IMR-90 (cell line): ENCODE measurements at regions not wholly inside any gene's neighbourhood (a gene's known extent, or its start where the extent isn't known, plus 50 kb on each side); places are given as distances from the start of the nearest gene placed in this dataset.

Experiments used
- ATAC-seq: fragments of 200-7000 bp; cut with Tn5 transposase; 2 replicates; pipeline ENCODE4 v1.9.1; 2020; ENCODE audit warnings: low read depth, mild to moderate bottlenecking, moderate library complexity
- BruUV-seq: library from RNA; stranded (reverse); fragments of 400-500 nt; replicated peaks from 2 replicates; lab custom pipeline; 2021; lab: Mats Ljungman, UMichigan
- CTCF ChIA-PET: fragments of 300-600 bp; formaldehyde crosslinking; extraction: SDS; loops from one replicate; lab custom pipeline; 2021; ENCODE audit warnings: antibody characterized with exemption; lab: Yijun Ruan, JAX
- POLR2A ChIA-PET: fragments of 300-600 bp; sonication (Branson Sonifier 250); formaldehyde crosslinking; loops from one replicate; lab custom pipeline; 2022; ENCODE audit warnings: antibody characterized with exemption; ENCODE audit not compliant: unreplicated experiment; lab: Charles Lee
- DNase-seq: peaks from one replicate; pipeline ENCODE4 v3.0.0; 2013
- H2AFZ ChIP-seq: replicated peaks from 2 replicates; pipeline ENCODE3; 2013; ENCODE audit warnings: low read length, mild to moderate bottlenecking; ENCODE audit not compliant: poor library complexity
- H2AK5ac ChIP-seq: 2 replicates; pipeline ENCODE4 v1.6.1; 2013; ENCODE audit warnings: low read depth, low read length, inconsistent platforms
- H2AK9ac ChIP-seq: replicated peaks from 2 replicates; pipeline ENCODE3; 2013; ENCODE audit warnings: mild to moderate bottlenecking, low read depth, low read length, moderate library complexity; ENCODE audit not compliant: poor library complexity
- H2BK120ac ChIP-seq: 2 replicates; pipeline ENCODE4 v1.6.1; 2013; ENCODE audit warnings: low read depth, low read length, inconsistent platforms
- H2BK15ac ChIP-seq: 3 replicates; pipeline ENCODE4 v1.6.1; 2013; ENCODE audit warnings: low read depth, low read length, inconsistent platforms
- H2BK20ac ChIP-seq: 2 replicates; pipeline ENCODE4 v1.6.1; 2013; ENCODE audit warnings: low read depth, mild to moderate bottlenecking, inconsistent platforms, low read length, moderate library complexity
- H2BK5ac ChIP-seq: 2 replicates; pipeline ENCODE4 v1.6.1; 2013; ENCODE audit warnings: mild to moderate bottlenecking, low read depth, low read length, inconsistent platforms; ENCODE audit not compliant: poor library complexity, severe bottlenecking
- H3K14ac ChIP-seq: replicated peaks from 2 replicates; pipeline ENCODE4 v1.6.1; 2013; ENCODE audit warnings: low read depth, low read length, inconsistent platforms
- H3K18ac ChIP-seq: 2 replicates; pipeline ENCODE4 v1.6.1; 2013; ENCODE audit warnings: low read depth, low read length, control low read depth
- H3K23ac ChIP-seq: 2 replicates; pipeline ENCODE4 v1.6.1; 2013; ENCODE audit warnings: low read depth, low read length, inconsistent platforms
- H3K27ac ChIP-seq: 2 replicates; pipeline ENCODE4 v1.5.1; 2013; ENCODE audit warnings: mild to moderate bottlenecking, control low read depth, low read length; ENCODE audit not compliant: insufficient read depth
- H3K27me3 ChIP-seq: 2 replicates; pipeline ENCODE4 v1.6.1; 2013; ENCODE audit warnings: low read length; ENCODE audit not compliant: control insufficient read depth, insufficient read depth
- H3K36me3 ChIP-seq: 2 replicates; pipeline ENCODE4 v1.6.1; 2013; ENCODE audit warnings: low read length, mixed read lengths; ENCODE audit not compliant: control insufficient read depth, insufficient read depth
- H3K4ac ChIP-seq: 2 replicates; pipeline ENCODE4 v1.6.1; 2013; ENCODE audit warnings: low read depth, low read length, inconsistent platforms
- H3K4me1 ChIP-seq: 2 replicates; pipeline ENCODE4 v1.6.1; 2013; ENCODE audit warnings: low read length, mixed read lengths; ENCODE audit not compliant: control insufficient read depth, insufficient read depth
- H3K4me2 ChIP-seq: 2 replicates; pipeline ENCODE4 v1.6.1; 2013; ENCODE audit warnings: low read depth, mild to moderate bottlenecking, control low read depth, low read length, moderate library complexity
- H3K4me3 ChIP-seq: 2 replicates; pipeline ENCODE4 v1.5.1; 2013; ENCODE audit warnings: low read depth, mild to moderate bottlenecking, control low read depth, low read length, moderate library complexity; ENCODE audit not compliant: insufficient read depth
- H3K56ac ChIP-seq: 2 replicates; pipeline ENCODE4 v1.6.1; 2013; ENCODE audit warnings: low read length, inconsistent platforms; ENCODE audit not compliant: insufficient read depth; ENCODE audit errors: extremely low read depth
- H3K79me1 ChIP-seq, 2 experiments: 2 replicates each; pipeline ENCODE4 v1.6.1; 2013; ENCODE audit warnings: low read length in 2 of 2, inconsistent platforms in 1 of 2, low read depth in 1 of 2
- H3K9ac ChIP-seq: 2 replicates; pipeline ENCODE4 v1.6.1; 2013; ENCODE audit warnings: low read depth, low read length, control low read depth
- H3K9me1 ChIP-seq: 2 replicates; pipeline ENCODE4 v1.6.1; 2013; ENCODE audit warnings: low read length, inconsistent platforms; ENCODE audit not compliant: insufficient read depth
- H3K9me3 ChIP-seq: 2 replicates; pipeline ENCODE4 v1.6.1; 2013; ENCODE audit warnings: low read length; ENCODE audit not compliant: control insufficient read depth, insufficient read depth
- H4K20me1 ChIP-seq: 2 replicates; pipeline ENCODE4 v1.6.1; 2013; ENCODE audit warnings: low read length, inconsistent platforms; ENCODE audit not compliant: insufficient read depth
- H4K5ac ChIP-seq: 2 replicates; pipeline ENCODE4 v1.6.1; 2013; ENCODE audit warnings: mild to moderate bottlenecking, low read depth, low read length, control low read depth
- H4K8ac ChIP-seq, 2 experiments: 2 replicates each; pipeline ENCODE4 v1.6.1; 2013; ENCODE audit warnings: low read depth in 2 of 2, low read length in 2 of 2, control low read depth in 1 of 2, inconsistent platforms in 1 of 2
- H4K91ac ChIP-seq: 2 replicates; pipeline ENCODE4 v1.6.1; 2013; ENCODE audit warnings: low read depth, low read length, inconsistent platforms; ENCODE audit not compliant: insufficient read depth
- CEBPB ChIP-seq: IDR thresholded peaks from 2 replicates; pipeline ENCODE4 v1.6.1; 2012; ENCODE audit warnings: low read depth, low read length, improper control_type of control experiment
- CHD1 ChIP-seq: IDR thresholded peaks from 2 replicates; pipeline ENCODE4 v1.6.1; 2012; ENCODE audit warnings: low read depth, low read length, improper control_type of control experiment
- CTCF ChIP-seq: conservative IDR thresholded peaks from 2 replicates; pipeline ENCODE4 v1.5.1; 2012; ENCODE audit warnings: mild to moderate bottlenecking, low read depth, low read length, improper control_type of control experiment
- ELK1 ChIP-seq: fragments of 150-350 bp; IDR thresholded peaks from 2 replicates; pipeline ENCODE4 v1.6.1; 2016; ENCODE audit warnings: low read depth, mild to moderate bottlenecking, low read length, moderate library complexity, borderline replicate concordance
- FOS ChIP-seq: fragments of 150-350 bp; IDR thresholded peaks from 2 replicates; pipeline ENCODE4 v1.6.1; 2016; ENCODE audit warnings: low read depth, low read length
- MAZ ChIP-seq: IDR thresholded peaks from 2 replicates; pipeline ENCODE4 v1.6.1; 2012; ENCODE audit warnings: low read depth, mild to moderate bottlenecking, low read length, improper control_type of control experiment, moderate library complexity, borderline replicate concordance
- POLR2A ChIP-seq: IDR thresholded peaks from 2 replicates; pipeline ENCODE4 v1.6.1; 2012; ENCODE audit warnings: mild to moderate bottlenecking, low read depth, low read length
- RCOR1 ChIP-seq: IDR thresholded peaks from 2 replicates; pipeline ENCODE4 v1.6.1; 2012; ENCODE audit warnings: mild to moderate bottlenecking, low read length, improper control_type of control experiment; ENCODE audit not compliant: insufficient replicate concordance
- RFX5 ChIP-seq: IDR thresholded peaks from 2 replicates; pipeline ENCODE4 v1.8.0; 2012; ENCODE audit warnings: low read depth, mild to moderate bottlenecking, low read length, moderate library complexity
- WGBS, 2 experiments: methylation state at CpG; one replicate each; pipeline versions ENCODE4 v1.1.5 to v1.1.7; 2013; ENCODE audit warnings: missing lambda C conversion rate in 2 of 2; ENCODE audit not compliant: insufficient read length in 1 of 2; ENCODE audit errors: extremely low coverage in 2 of 2; 5-methylcytosine and 5-hydroxymethylcytosine counted together
- dilution Hi-C: fragments of 300-500 bp; cut with HindIII; formaldehyde crosslinking; loops from one replicate; pipeline ENCODE4 v1.14.3; 2018; ENCODE audit warnings: low sequenced_read_pairs; ENCODE audit not compliant: unreplicated experiment
- in situ Hi-C: fragments of 300-500 bp; cut with MboI; formaldehyde crosslinking; loops from 3 replicates; pipeline ENCODE4 v1.14.3; 2019; ENCODE audit warnings: low sequenced_read_pairs, inconsistent platforms, mixed read lengths
- intact Hi-C: fragments of 100-400 bp; cut with micrococcal nuclease; formaldehyde crosslinking; loops from 2 replicates; pipeline ENCODE4 v1.10.0; 2022

- Histone ChIP-seq H4K91ac (no peak overlapping the region), H3K18ac (no peak overlapping the region), H3K4me3 (no peak overlapping the region), H2AK9ac (no peak overlapping the region), H2AFZ (no peak overlapping the region), H3K4me1 (no peaks in the 10 kb centered on the region), H2AK5ac (no peak overlapping the region), H2BK20ac (no peak overlapping the region), H2BK120ac (no peak overlapping the region), H3K27me3 (peaks cover 7% of the 10 kb centered on the region), H3K9me1 (no peaks in the 10 kb centered on the region), H3K9ac (no peak overlapping the region), H4K5ac (no peak overlapping the region), H3K14ac (no peak overlapping the region), H3K27ac (no peak overlapping the region), H3K56ac (no peak overlapping the region), H3K79me1 (no peaks in the 10 kb centered on the region), H3K23ac (no peak overlapping the region), H2BK15ac (no peak overlapping the region), H3K36me3 (no peaks in the 10 kb centered on the region), H4K20me1 (no peaks in the 10 kb centered on the region), H3K9me3 (no peaks in the 10 kb centered on the region), H3K4ac (no peak overlapping the region), H2BK5ac (no peak overlapping the region), H3K4me2 (no peak overlapping the region), H4K8ac (no peak overlapping the region)
- DNase-seq, result no peak
- dilution Hi-C loops (no loop called here), intact Hi-C loops (no loop called here), in situ Hi-C loops (no loop called here)
- no peak for ATAC-seq
- ChIA-PET POLR2A (no interaction called here), CTCF (interaction anchor here (0.7 to 1.1 kb wide), 2 partner anchors 10 to 441 kb away, joined by 3 to 4 read pairs; no protein-coding TSS in a partner anchor)
- no TSS peak for BruUV-seq
- WGBS, 2 experiments, result 80% methylated on average over 1 of the region's 6 CpGs; no CpG with 5 or more reads in 1 of the 2 experiments
- TF ChIP-seq RCOR1 (no peak), MAZ (no peak), CEBPB (no peak), RFX5 (no peak), POLR2A (no peak), FOS (no peak), CHD1 (no peak), CTCF (no peak), ELK1 (no peak)
Measured at GRCh38 chr20:2217857-2218539, 77.8 kb upstream of the TGM3 start.
